Epithelial cell of proximal tubule (primary cell): ENCODE measurements at regions not wholly inside any gene's neighbourhood (a gene's known extent, or its start where the extent isn't known, plus 50 kb on each side); places are given as distances from the start of the nearest gene placed in this dataset.
"Not testable (repeated sequence)": the region's sequence is repeated elsewhere in the genome, so short reads cannot be mapped to it uniquely, and the experiment has no call there.

Experiments used
- DNase-seq: peaks from one replicate; pipeline ENCODE4 v3.0.0-alpha.2; 2011; ENCODE audit warnings: low read depth
- H3K4me3 ChIP-seq: 2 replicates; pipeline ENCODE4 v1.5.1; 2011; ENCODE audit warnings: low read depth, mild to moderate bottlenecking, low read length
- CTCF ChIP-seq: conservative IDR thresholded peaks from 2 replicates; pipeline ENCODE4 v1.5.1; 2012; ENCODE audit warnings: low read depth, mild to moderate bottlenecking, low read length

GRCh38 chr2:59171019-59171418 is 929.9 kb upstream of the FANCL start:
- no peak for DNase-seq
- no peak for TF ChIP-seq CTCF
- H3K4me3 ChIP-seq: no peak overlapping the region

- DNase-seq: no peak
- H3K4me3 ChIP-seq: no peak overlapping the region
- TF ChIP-seq CTCF: no peak
Measured at GRCh38 chr2:59168766-59169165, 927.6 kb upstream of the FANCL start.

- DNase-seq: no peak
- TF ChIP-seq CTCF: no peak
- no peak overlapping the region for H3K4me3 ChIP-seq
Measured at GRCh38 chr2:59167514-59167913, 926.4 kb upstream of the FANCL start.

GRCh38 chr2:59157908-59158307 is 916.8 kb upstream of the FANCL start:
- H3K4me3 ChIP-seq, DNase-seq: not testable (repeated sequence)

GRCh38 chr2:59151805-59152204 is 910.7 kb upstream of the FANCL start:
- DNase-seq: no peak
- TF ChIP-seq CTCF: no peak
- no peak overlapping the region for H3K4me3 ChIP-seq

GRCh38 chr2:59150217-59150849 is 909.2 kb upstream of the FANCL start:
- TF ChIP-seq CTCF: no peak
- H3K4me3 ChIP-seq: no peak overlapping the region
- no peak for DNase-seq

GRCh38 chr2:59149271-59149670 is 908.1 kb upstream of the FANCL start:
- DNase-seq: no peak
- H3K4me3 ChIP-seq: no peak overlapping the region
- TF ChIP-seq CTCF: no peak
